NB4 (cell line): ENCODE measurements at regions not wholly inside any gene's neighbourhood (a gene's known extent, or its start where the extent isn't known, plus 50 kb on each side); places are given as distances from the start of the nearest gene placed in this dataset.

Source experiments
- POLR2A ChIP-seq: IDR thresholded peaks from 2 replicates; pipeline ENCODE4 v1.6.1; 2011; ENCODE audit warnings: mild to moderate bottlenecking; ENCODE audit not compliant: insufficient read length; ENCODE audit errors: extremely low read depth
- TF ChIP-seq, protein P1 (sequence below): IDR thresholded peaks from one replicate; pipeline ENCODE4 v1.5.1; 2012; ENCODE audit warnings: low read depth, low read length
- TF ChIP-seq, protein P2 (sequence below): IDR thresholded peaks from 2 replicates; pipeline ENCODE4 v1.6.1; 2011; ENCODE audit warnings: low read depth, low read length

DNA sequence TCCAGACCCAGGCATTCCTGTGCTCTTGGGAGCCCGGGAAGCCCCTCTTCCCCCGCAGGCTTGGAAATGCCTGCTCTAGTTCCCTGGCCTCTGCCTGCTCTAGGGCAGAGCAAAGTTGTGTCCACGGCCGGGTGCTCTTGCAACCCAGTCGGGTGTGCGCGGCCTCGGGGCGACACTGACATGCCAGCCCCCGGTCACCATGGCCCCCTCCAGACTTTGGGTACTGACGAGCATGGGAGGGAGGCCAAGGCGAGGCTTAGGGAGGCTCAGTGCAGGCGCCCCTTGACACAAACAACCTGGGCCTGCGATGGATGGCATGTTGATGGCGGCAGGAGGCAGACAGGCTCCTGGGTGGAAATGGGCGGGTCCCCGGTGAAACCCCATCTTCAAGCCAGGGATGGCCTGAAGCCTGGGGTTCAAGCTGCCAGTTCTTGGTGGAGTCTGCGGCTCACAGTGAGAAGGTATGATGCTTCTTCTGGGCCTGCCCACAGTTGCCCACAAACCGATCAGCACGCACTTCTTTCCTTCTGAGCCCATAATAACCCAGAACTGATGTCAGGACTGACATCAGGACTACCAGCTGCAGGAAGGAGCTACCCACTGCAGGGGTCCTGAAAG lies 689.9 kb downstream of the DSC3 start:
- TF ChIP-seq, protein P1, sequence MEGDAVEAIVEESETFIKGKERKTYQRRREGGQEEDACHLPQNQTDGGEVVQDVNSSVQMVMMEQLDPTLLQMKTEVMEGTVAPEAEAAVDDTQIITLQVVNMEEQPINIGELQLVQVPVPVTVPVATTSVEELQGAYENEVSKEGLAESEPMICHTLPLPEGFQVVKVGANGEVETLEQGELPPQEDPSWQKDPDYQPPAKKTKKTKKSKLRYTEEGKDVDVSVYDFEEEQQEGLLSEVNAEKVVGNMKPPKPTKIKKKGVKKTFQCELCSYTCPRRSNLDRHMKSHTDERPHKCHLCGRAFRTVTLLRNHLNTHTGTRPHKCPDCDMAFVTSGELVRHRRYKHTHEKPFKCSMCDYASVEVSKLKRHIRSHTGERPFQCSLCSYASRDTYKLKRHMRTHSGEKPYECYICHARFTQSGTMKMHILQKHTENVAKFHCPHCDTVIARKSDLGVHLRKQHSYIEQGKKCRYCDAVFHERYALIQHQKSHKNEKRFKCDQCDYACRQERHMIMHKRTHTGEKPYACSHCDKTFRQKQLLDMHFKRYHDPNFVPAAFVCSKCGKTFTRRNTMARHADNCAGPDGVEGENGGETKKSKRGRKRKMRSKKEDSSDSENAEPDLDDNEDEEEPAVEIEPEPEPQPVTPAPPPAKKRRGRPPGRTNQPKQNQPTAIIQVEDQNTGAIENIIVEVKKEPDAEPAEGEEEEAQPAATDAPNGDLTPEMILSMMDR: no peak
- no peak for TF ChIP-seq POLR2A
- TF ChIP-seq, protein P2, sequence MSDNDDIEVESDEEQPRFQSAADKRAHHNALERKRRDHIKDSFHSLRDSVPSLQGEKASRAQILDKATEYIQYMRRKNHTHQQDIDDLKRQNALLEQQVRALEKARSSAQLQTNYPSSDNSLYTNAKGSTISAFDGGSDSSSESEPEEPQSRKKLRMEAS: no peak
